Hematopoietic multipotent progenitor cell treated with erythropoietin and hydrocortisone succinate and interleukin-3 and kit ligand, for 8 days (in vitro differentiated cells): ENCODE measurements at regions not wholly inside any gene's neighbourhood (a gene's known extent, or its start where the extent isn't known, plus 50 kb on each side); places are given as distances from the start of the nearest gene placed in this dataset.

Experiments used
- DNase-seq: peaks from one replicate; pipeline ENCODE4 v3.0.0-alpha.2; 2015

GRCh38 chr6:104572901-104573300 is 286.8 kb downstream of the HACE1 start:
- DNase-seq = no peak

- DNase-seq = no peak
These were observed 293.3 kb downstream of the HACE1 start for GRCh38 chr6:104566411-104566810.

GRCh38 chr6:104563306-104563705 is 296.4 kb downstream of the HACE1 start:
- no peak for DNase-seq

- no peak for DNase-seq
These were observed 300.1 kb downstream of the HACE1 start for GRCh38 chr6:104559435-104560202.

GRCh38 chr6:104558746-104559145 is 301.0 kb downstream of the HACE1 start:
- DNase-seq = no peak

GRCh38 chr6:104548297-104548696 is 311.4 kb downstream of the HACE1 start:
- DNase-seq = no peak

- no peak for DNase-seq
These were observed 318.3 kb downstream of the HACE1 start for GRCh38 chr6:104541411-104541810.

GRCh38 chr6:104540743-104541142 is 319.0 kb downstream of the HACE1 start:
- DNase-seq = no peak

- DNase-seq = no peak
These were observed 320.5 kb downstream of the HACE1 start for GRCh38 chr6:104539173-104539572.

- no peak for DNase-seq
These were observed 321.8 kb downstream of the HACE1 start for GRCh38 chr6:104537872-104538271.

GRCh38 chr6:104537180-104537579 is 322.5 kb downstream of the HACE1 start:
- DNase-seq = no peak

GRCh38 chr6:104532462-104532861 is 327.3 kb downstream of the HACE1 start:
- DNase-seq = no peak

- no peak for DNase-seq
These were observed 328.1 kb downstream of the HACE1 start for GRCh38 chr6:104531646-104532045.

GRCh38 chr6:104527761-104528415 is 331.8 kb downstream of the HACE1 start:
- DNase-seq = peak; percentile 7

GRCh38 chr6:104527311-104527710 is 332.4 kb downstream of the HACE1 start:
- DNase-seq = no peak

GRCh38 chr6:104526376-104526775 is 333.3 kb downstream of the HACE1 start:
- no peak for DNase-seq

GRCh38 chr6:104525677-104526322 is 333.9 kb downstream of the HACE1 start:
- DNase-seq = peak; percentile 87

GRCh38 chr6:104522533-104522932 is 337.2 kb downstream of the HACE1 start:
- DNase-seq = no peak

GRCh38 chr6:104521176-104521575 is 338.5 kb downstream of the HACE1 start:
- no peak for DNase-seq

- no peak for DNase-seq
These were observed 340.2 kb downstream of the HACE1 start for GRCh38 chr6:104519566-104519965.

- DNase-seq = no peak
These were observed 350.4 kb downstream of the HACE1 start for GRCh38 chr6:104509355-104509754.

- no peak for DNase-seq
These were observed 353.3 kb downstream of the HACE1 start for GRCh38 chr6:104506429-104506828.

- DNase-seq = no peak
These were observed 353.9 kb downstream of the HACE1 start for GRCh38 chr6:104505838-104506237.

GRCh38 chr6:104500265-104500664 is 359.5 kb downstream of the HACE1 start:
- DNase-seq = no peak
